Lung (tissue), 11 donors: ENCODE measurements at regions not wholly inside any gene's neighbourhood (a gene's known extent, or its start where the extent isn't known, plus 50 kb on each side); places are given as distances from the start of the nearest gene placed in this dataset.

Source experiments
- ATAC-seq: fragments of 200-7000 bp; cut with Tn5 transposase; one replicate; pipeline ENCODE4 v1.9.1; 2020; ENCODE audit warnings: moderate number of reproducible peaks; ENCODE audit not compliant: insufficient read depth, low FRiP score
- DNase-seq, 3 donors: peaks; one replicate each; pipeline ENCODE4 v3.0.0-alpha.2; 2013 to 2017
- H3K27ac ChIP-seq, 2 donors: one replicate each; pipeline ENCODE4 v1.5.1; 2013; ENCODE audit warnings: mild to moderate bottlenecking in 2 of 2, moderate library complexity in 2 of 2, control low read depth in 1 of 2, inconsistent platforms in 1 of 2, low read depth in 1 of 2, low read length in 1 of 2
- H3K27me3 ChIP-seq, 3 donors: one replicate each; pipeline ENCODE4 v1.5.1; 2013; ENCODE audit warnings: low read length in 2 of 3; ENCODE audit not compliant: control insufficient read depth in 3 of 3, insufficient read depth in 3 of 3
- H3K36me3 ChIP-seq, 4 donors: one replicate each; pipeline ENCODE4 v1.5.1; 2013; ENCODE audit warnings: low read length in 4 of 4, mild to moderate bottlenecking in 1 of 4, moderate library complexity in 1 of 4; ENCODE audit not compliant: control insufficient read depth in 4 of 4, insufficient read depth in 4 of 4
- H3K4me1 ChIP-seq, 5 donors: one replicate each; pipeline ENCODE4 v1.5.1; 2013; ENCODE audit warnings: low read length in 5 of 5, mild to moderate bottlenecking in 2 of 5, moderate library complexity in 1 of 5; ENCODE audit not compliant: control insufficient read depth in 5 of 5, insufficient read depth in 5 of 5
- H3K4me3 ChIP-seq: one replicate; pipeline ENCODE4 v1.5.1; 2013; ENCODE audit warnings: mild to moderate bottlenecking, control low read depth, moderate library complexity
- H3K9ac ChIP-seq, 2 donors: one replicate each; pipeline ENCODE4 v1.5.1; 2013; ENCODE audit warnings: low read length in 2 of 2, control low read depth in 1 of 2; ENCODE audit not compliant: insufficient read depth in 1 of 2
- H3K9me3 ChIP-seq, 4 donors: one replicate each; pipeline ENCODE4 v1.5.1; 2013; ENCODE audit warnings: low read length in 3 of 4, mild to moderate bottlenecking in 1 of 4, moderate library complexity in 1 of 4; ENCODE audit not compliant: control insufficient read depth in 4 of 4, insufficient read depth in 3 of 4
- CTCF ChIP-seq: IDR thresholded peaks from 2 replicates; pipeline ENCODE4 v1.5.1; 2012; ENCODE audit warnings: mild to moderate bottlenecking; ENCODE audit errors: control extremely low read depth, extremely low read depth
- WGBS, 2 donors: extraction: QIAGEN DNeasy Blood & Tissue Kit; methylation state at CpG; one replicate each; pipeline ENCODE4 v1.1.7; 2013; 5-methylcytosine and 5-hydroxymethylcytosine counted together
- donor health status: control.
- donor health status: control.
- donor health status: Bipolar disorder and iron deficiency.
- donor health status: healthy.
- donor health status: DM: yes; HTN: yes; CAD: no.

GRCh38 chr4:22187203-22187820 is 238.7 kb upstream of the KCNIP4 start:
- Histone ChIP-seq H3K9me3 (no peaks in the 10 kb centered on the region), H3K27ac (no peak overlapping the region), H3K4me1 (no peaks in the 10 kb centered on the region), H3K36me3 (no peaks in the 10 kb centered on the region), H3K4me3 (no peak overlapping the region), H3K9ac (no peak overlapping the region), H3K27me3 (no peaks in the 10 kb centered on the region)
- TF ChIP-seq CTCF, result no peak
- DNase-seq, result no peak
- ATAC-seq, result no peak
- WGBS, 2 donors, result 77 to 78% methylated on average over 2 of the region's 2 CpGs

GRCh38 chr4:22181736-22182135 is 233.2 kb upstream of the KCNIP4 start:
- no peak overlapping the region for H3K27ac ChIP-seq
- TF ChIP-seq CTCF, result no peak
- H3K4me1 ChIP-seq, result no peaks in the 10 kb centered on the region

GRCh38 chr4:22179124-22179874 is 230.7 kb upstream of the KCNIP4 start:
- WGBS, 2 donors, result 55 to 92% methylated on average over 1 of the region's 1 CpG
- TF ChIP-seq CTCF, result no peak
- H3K9me3 ChIP-seq, result no peaks in the 10 kb centered on the region
- no peak for DNase-seq
- peak; percentile 68 for ATAC-seq
- H3K36me3 ChIP-seq, result no peaks in the 10 kb centered on the region
- H3K9ac ChIP-seq, result no peak overlapping the region
- H3K4me1 ChIP-seq, result no peaks in the 10 kb centered on the region
- H3K27me3 ChIP-seq, result no peaks in the 10 kb centered on the region
- H3K4me3 ChIP-seq, result no peak overlapping the region
- H3K27ac ChIP-seq, result no peak overlapping the region

More at GRCh38 chr4:22181736-22182135, 233.2 kb upstream of the KCNIP4 start:
- Histone ChIP-seq H3K9me3 (no peaks in the 10 kb centered on the region), H3K4me3 (no peak overlapping the region), H3K9ac (no peak overlapping the region), H3K27me3 (no peaks in the 10 kb centered on the region), H3K36me3 (no peaks in the 10 kb centered on the region)
- no peak for DNase-seq
- no peak for ATAC-seq
